ENCODE measurements at regions not wholly inside any gene's neighbourhood (a gene's known extent, or its start where the extent isn't known, plus 50 kb on each side); places are given as distances from the start of the nearest gene placed in this dataset.

DNA sequence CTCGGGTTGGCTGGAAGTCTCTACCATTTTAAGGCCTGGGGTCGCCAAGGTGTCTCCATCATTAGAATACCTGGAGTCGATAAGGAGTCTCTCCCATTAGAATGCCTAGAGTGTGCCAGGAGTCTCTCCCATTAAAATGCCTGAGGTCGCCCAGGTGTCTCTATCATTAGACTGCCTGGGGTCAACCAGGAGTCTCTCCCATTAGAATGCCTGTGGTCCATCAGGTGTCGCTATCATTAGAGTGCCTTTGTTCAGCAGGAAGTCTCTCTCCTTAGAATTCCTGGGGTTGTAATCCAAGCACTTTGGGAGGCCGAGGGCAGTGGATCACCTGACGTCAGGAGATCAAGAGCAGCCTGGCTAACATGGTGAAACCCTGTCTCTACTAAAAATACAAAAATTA, 1533.0 kb downstream of the UQCRFS1 start:
- ATAC-seq (no peak), DNase-seq (ENCODE audit: low read depth, low spot score) (no peak), FAIRE-seq (no peak)
- ChIA-PET CTCF (no interaction called here), POLR2A (no interaction called here), RAD21 (ENCODE audit: unreplicated experiment) (no interaction called here), SMC1A (ENCODE audit: uncharacterized antibody, unreplicated experiment) (no interaction called here)
- no peaks in the 10 kb centered on the region for H3K27me3 ChIP-seq (replicated peaks in 1 of 2; ENCODE audit: control insufficient read depth in 2 of 2, insufficient read depth in 2 of 2, low read length in 1 of 2)
- BruUV-seq (replicated peaks): no TSS peak
- H2AFZ ChIP-seq (ENCODE audit: control insufficient read depth, low read depth, low read length): no peak overlapping the region
- no peak overlapping the region for H3K4me3 ChIP-seq
- no peak overlapping the region for H3K4me2 ChIP-seq (ENCODE audit: control insufficient read depth, insufficient read depth)
- no peak overlapping the region for H3K27ac ChIP-seq (ENCODE audit: control insufficient read depth, insufficient read depth)
- no peaks in the 10 kb centered on the region for H4K20me1 ChIP-seq (ENCODE audit: control insufficient read depth, insufficient read depth)
- WGBS (ENCODE audit: insufficient coverage, insufficient replicate concordance, low lambda C conversion rate, missing lambda C conversion rate): 34% methylated on average over 7 of the region's 7 CpGs
- no peaks in the 10 kb centered on the region for H3K4me1 ChIP-seq (ENCODE audit: control insufficient read depth, insufficient read depth, low read length)
- H3K9ac ChIP-seq (ENCODE audit: control insufficient read depth, insufficient read depth, low read length): no peak overlapping the region
- no peak for TF ChIP-seq SP1 (IDR thresholded peaks at IDR 0.05; ENCODE audit: low read depth, low read length)
- no peak for TF ChIP-seq RAD21 (IDR thresholded peaks at IDR 0.05; ENCODE audit: insufficient read depth, low read depth, low read length)
- TF ChIP-seq MTA3 (IDR thresholded peaks at IDR 0.05; ENCODE audit: borderline replicate concordance, low read length): no peak
- TF ChIP-seq DPF2 (IDR thresholded peaks at IDR 0.05): no peak
- TF ChIP-seq, protein P1, sequence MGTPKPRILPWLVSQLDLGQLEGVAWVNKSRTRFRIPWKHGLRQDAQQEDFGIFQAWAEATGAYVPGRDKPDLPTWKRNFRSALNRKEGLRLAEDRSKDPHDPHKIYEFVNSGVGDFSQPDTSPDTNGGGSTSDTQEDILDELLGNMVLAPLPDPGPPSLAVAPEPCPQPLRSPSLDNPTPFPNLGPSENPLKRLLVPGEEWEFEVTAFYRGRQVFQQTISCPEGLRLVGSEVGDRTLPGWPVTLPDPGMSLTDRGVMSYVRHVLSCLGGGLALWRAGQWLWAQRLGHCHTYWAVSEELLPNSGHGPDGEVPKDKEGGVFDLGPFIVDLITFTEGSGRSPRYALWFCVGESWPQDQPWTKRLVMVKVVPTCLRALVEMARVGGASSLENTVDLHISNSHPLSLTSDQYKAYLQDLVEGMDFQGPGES (IDR thresholded peaks at IDR 0.05): no peak
- TF ChIP-seq MTA2 (IDR thresholded peaks at IDR 0.05; ENCODE audit: low read depth): no peak
- TF ChIP-seq POLR2A (IDR thresholded peaks at IDR 0.05; ENCODE audit: low read depth, low read length): no peak
- no peak for TF ChIP-seq IKZF1 (conservative IDR thresholded peaks at IDR 0.05)
- TF ChIP-seq, protein P2, sequence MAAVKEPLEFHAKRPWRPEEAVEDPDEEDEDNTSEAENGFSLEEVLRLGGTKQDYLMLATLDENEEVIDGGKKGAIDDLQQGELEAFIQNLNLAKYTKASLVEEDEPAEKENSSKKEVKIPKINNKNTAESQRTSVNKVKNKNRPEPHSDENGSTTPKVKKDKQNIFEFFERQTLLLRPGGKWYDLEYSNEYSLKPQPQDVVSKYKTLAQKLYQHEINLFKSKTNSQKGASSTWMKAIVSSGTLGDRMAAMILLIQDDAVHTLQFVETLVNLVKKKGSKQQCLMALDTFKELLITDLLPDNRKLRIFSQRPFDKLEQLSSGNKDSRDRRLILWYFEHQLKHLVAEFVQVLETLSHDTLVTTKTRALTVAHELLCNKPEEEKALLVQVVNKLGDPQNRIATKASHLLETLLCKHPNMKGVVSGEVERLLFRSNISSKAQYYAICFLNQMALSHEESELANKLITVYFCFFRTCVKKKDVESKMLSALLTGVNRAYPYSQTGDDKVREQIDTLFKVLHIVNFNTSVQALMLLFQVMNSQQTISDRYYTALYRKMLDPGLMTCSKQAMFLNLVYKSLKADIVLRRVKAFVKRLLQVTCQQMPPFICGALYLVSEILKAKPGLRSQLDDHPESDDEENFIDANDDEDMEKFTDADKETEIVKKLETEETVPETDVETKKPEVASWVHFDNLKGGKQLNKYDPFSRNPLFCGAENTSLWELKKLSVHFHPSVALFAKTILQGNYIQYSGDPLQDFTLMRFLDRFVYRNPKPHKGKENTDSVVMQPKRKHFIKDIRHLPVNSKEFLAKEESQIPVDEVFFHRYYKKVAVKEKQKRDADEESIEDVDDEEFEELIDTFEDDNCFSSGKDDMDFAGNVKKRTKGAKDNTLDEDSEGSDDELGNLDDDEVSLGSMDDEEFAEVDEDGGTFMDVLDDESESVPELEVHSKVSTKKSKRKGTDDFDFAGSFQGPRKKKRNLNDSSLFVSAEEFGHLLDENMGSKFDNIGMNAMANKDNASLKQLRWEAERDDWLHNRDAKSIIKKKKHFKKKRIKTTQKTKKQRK (IDR thresholded peaks at IDR 0.05; ENCODE audit: low read depth, low read length): no peak
- TF ChIP-seq, protein P3, sequence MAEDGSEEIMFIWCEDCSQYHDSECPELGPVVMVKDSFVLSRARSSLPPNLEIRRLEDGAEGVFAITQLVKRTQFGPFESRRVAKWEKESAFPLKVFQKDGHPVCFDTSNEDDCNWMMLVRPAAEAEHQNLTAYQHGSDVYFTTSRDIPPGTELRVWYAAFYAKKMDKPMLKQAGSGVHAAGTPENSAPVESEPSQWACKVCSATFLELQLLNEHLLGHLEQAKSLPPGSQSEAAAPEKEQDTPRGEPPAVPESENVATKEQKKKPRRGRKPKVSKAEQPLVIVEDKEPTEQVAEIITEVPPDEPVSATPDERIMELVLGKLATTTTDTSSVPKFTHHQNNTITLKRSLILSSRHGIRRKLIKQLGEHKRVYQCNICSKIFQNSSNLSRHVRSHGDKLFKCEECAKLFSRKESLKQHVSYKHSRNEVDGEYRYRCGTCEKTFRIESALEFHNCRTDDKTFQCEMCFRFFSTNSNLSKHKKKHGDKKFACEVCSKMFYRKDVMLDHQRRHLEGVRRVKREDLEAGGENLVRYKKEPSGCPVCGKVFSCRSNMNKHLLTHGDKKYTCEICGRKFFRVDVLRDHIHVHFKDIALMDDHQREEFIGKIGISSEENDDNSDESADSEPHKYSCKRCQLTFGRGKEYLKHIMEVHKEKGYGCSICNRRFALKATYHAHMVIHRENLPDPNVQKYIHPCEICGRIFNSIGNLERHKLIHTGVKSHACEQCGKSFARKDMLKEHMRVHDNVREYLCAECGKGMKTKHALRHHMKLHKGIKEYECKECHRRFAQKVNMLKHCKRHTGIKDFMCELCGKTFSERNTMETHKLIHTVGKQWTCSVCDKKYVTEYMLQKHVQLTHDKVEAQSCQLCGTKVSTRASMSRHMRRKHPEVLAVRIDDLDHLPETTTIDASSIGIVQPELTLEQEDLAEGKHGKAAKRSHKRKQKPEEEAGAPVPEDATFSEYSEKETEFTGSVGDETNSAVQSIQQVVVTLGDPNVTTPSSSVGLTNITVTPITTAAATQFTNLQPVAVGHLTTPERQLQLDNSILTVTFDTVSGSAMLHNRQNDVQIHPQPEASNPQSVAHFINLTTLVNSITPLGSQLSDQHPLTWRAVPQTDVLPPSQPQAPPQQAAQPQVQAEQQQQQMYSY (CRISPR knock-in tag; IDR thresholded peaks at IDR 0.05): no peak
- no peak for TF ChIP-seq KAT2A (conservative IDR thresholded peaks at IDR 0.05; ENCODE audit: control insufficient read depth, low read depth, low read length)
- TF ChIP-seq CBX5 (IDR thresholded peaks at IDR 0.05; ENCODE audit: low read depth): no peak
- no peak for TF ChIP-seq PML (IDR thresholded peaks at IDR 0.05; ENCODE audit: low read length)
- TF ChIP-seq KDM1A (IDR thresholded peaks at IDR 0.05; ENCODE audit: borderline replicate concordance): no peak
- no peak for TF ChIP-seq ZNF207 (IDR thresholded peaks at IDR 0.05; ENCODE audit: borderline replicate concordance)
- TF ChIP-seq FOXM1 (IDR thresholded peaks at IDR 0.05; ENCODE audit: low read depth, low read length): no peak
- no peak for TF ChIP-seq SPI1 (IDR thresholded peaks at IDR 0.05; ENCODE audit: borderline replicate concordance, insufficient read depth, low read depth, low read length)
- TF ChIP-seq SMARCA5 (IDR thresholded peaks at IDR 0.05): no peak
- H3K36me3 ChIP-seq (ENCODE audit: control insufficient read depth in 2 of 2, insufficient read depth in 2 of 2, low read length in 1 of 2): no peaks in the 10 kb centered on the region
- H3K9me3 ChIP-seq (replicated peaks; ENCODE audit: control insufficient read depth, insufficient read depth, low read length): no peaks in the 10 kb centered on the region
- in situ Hi-C loops (cut with MboI) (no loop called here), intact Hi-C loops (cut with micrococcal nuclease; ENCODE audit: unreplicated experiment) (no loop called here)
- H3K79me2 ChIP-seq (ENCODE audit: control insufficient read depth, insufficient read depth, low read length): no peaks in the 10 kb centered on the region
